Colonic mucosa (tissue), 4 donors: ENCODE measurements at regions not wholly inside any gene's neighbourhood (a gene's known extent, or its start where the extent isn't known, plus 50 kb on each side); places are given as distances from the start of the nearest gene placed in this dataset.

Experiments
- DNase-seq: peaks from one replicate; pipeline ENCODE4 v3.0.0-alpha.2; 2020
- H3K27ac ChIP-seq: fragments of 200-600 bp; one replicate; pipeline ENCODE4 v1.8.0; 2021
- H3K27me3 ChIP-seq: fragments of 200-600 bp; one replicate; pipeline ENCODE4 v1.8.0; 2021
- H3K36me3 ChIP-seq: fragments of 200-600 bp; one replicate; pipeline ENCODE4 v1.8.0; 2021
- H3K4me1 ChIP-seq: fragments of 200-600 bp; one replicate; pipeline ENCODE4 v1.8.0; 2021; ENCODE audit warnings: mild to moderate bottlenecking
- H3K4me3 ChIP-seq: fragments of 200-600 bp; one replicate; pipeline ENCODE4 v1.8.0; 2021
- H3K9ac ChIP-seq, 2 donors: one replicate each; pipeline ENCODE4 v1.7.0; 2013; ENCODE audit warnings: control low read depth in 2 of 2, low read depth in 2 of 2, low read length in 2 of 2
- H3K9me3 ChIP-seq: fragments of 200-600 bp; one replicate; pipeline ENCODE4 v1.8.0; 2021
- intact Hi-C: fragments of 100-400 bp; cut with DNase I; formaldehyde crosslinking; loops from one replicate; pipeline ENCODE4 v1.14.1; 2022
- TF ChIP-seq, protein P1 (sequence below): fragments of 200-600 bp; IDR thresholded peaks from one replicate; pipeline ENCODE4 v1.8.0; 2022; ENCODE audit warnings: antibody characterized with exemption, mild to moderate bottlenecking
- donor health status: healthy.
- donor health status: DM: no; HTN: no; CAD: no.
- donor health status: DM: no; HTN: no; CAD: no.

- Histone ChIP-seq H3K4me3 (no peak overlapping the region), H3K4me1 (no peaks in the 10 kb centered on the region), H3K9me3 (no peaks in the 10 kb centered on the region), H3K27me3 (no peaks in the 10 kb centered on the region), H3K36me3 (no peaks in the 10 kb centered on the region), H3K27ac (no peak overlapping the region), H3K9ac (no peak overlapping the region)
- TF ChIP-seq, protein P1, sequence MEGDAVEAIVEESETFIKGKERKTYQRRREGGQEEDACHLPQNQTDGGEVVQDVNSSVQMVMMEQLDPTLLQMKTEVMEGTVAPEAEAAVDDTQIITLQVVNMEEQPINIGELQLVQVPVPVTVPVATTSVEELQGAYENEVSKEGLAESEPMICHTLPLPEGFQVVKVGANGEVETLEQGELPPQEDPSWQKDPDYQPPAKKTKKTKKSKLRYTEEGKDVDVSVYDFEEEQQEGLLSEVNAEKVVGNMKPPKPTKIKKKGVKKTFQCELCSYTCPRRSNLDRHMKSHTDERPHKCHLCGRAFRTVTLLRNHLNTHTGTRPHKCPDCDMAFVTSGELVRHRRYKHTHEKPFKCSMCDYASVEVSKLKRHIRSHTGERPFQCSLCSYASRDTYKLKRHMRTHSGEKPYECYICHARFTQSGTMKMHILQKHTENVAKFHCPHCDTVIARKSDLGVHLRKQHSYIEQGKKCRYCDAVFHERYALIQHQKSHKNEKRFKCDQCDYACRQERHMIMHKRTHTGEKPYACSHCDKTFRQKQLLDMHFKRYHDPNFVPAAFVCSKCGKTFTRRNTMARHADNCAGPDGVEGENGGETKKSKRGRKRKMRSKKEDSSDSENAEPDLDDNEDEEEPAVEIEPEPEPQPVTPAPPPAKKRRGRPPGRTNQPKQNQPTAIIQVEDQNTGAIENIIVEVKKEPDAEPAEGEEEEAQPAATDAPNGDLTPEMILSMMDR = no peak
- no peak for DNase-seq
- intact Hi-C loops = no loop called here
These were observed 654.9 kb upstream of the PKN2 start for GRCh38 chr1:88029142-88029541.

- no peak overlapping the region for H3K9ac ChIP-seq
- H3K4me1 ChIP-seq = no peaks in the 10 kb centered on the region
- H3K4me3 ChIP-seq = no peak overlapping the region
- H3K9me3 ChIP-seq = no peaks in the 10 kb centered on the region
- TF ChIP-seq, protein P1 = no peak
- intact Hi-C loops = no loop called here
- H3K27me3 ChIP-seq = no peaks in the 10 kb centered on the region
- no peaks in the 10 kb centered on the region for H3K36me3 ChIP-seq
- H3K27ac ChIP-seq = no peak overlapping the region
- DNase-seq = no peak
These were observed 654.2 kb upstream of the PKN2 start for GRCh38 chr1:88029899-88030298.

GRCh38 chr1:88035578-88035977, 648.5 kb upstream of the PKN2 start:
- no peak for DNase-seq
- Histone ChIP-seq H3K9me3 (no peaks in the 10 kb centered on the region), H3K36me3 (no peaks in the 10 kb centered on the region), H3K4me1 (no peaks in the 10 kb centered on the region), H3K27me3 (no peaks in the 10 kb centered on the region), H3K9ac (no peak overlapping the region), H3K4me3 (no peak overlapping the region), H3K27ac (no peak overlapping the region)
- TF ChIP-seq, protein P1 = no peak
- intact Hi-C loops = no loop called here

- H3K36me3 ChIP-seq = no peaks in the 10 kb centered on the region
- TF ChIP-seq, protein P1 = no peak
- intact Hi-C loops = no loop called here
These were observed 647.6 kb upstream of the PKN2 start for GRCh38 chr1:88036345-88037014.

DNA sequence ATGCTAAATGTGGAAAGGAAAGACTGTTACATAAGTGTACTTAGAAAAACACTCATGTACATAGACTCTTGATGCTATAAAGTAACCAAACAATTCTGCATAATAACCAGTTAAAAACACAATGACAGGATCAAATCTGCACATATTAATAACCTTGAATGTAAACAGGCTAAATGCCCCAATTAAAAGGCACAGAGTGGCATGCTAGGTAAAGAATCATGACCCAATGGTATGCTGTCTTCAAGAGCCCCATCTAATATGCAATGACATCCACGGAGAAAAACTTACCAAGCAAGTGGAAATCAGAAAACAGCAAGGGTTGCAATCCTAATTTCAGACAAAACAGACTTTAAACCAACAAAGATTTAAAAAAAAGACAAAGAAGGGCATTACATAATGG, 644.8 kb upstream of the PKN2 start:
- no peaks in the 10 kb centered on the region for H3K4me1 ChIP-seq
- H3K27me3 ChIP-seq = no peaks in the 10 kb centered on the region
- TF ChIP-seq, protein P1 = no peak
- no peak overlapping the region for H3K9ac ChIP-seq
- DNase-seq = no peak
- intact Hi-C loops = no loop called here
- no peaks in the 10 kb centered on the region for H3K36me3 ChIP-seq
- no peak overlapping the region for H3K4me3 ChIP-seq
- H3K27ac ChIP-seq = no peak overlapping the region
- no peaks in the 10 kb centered on the region for H3K9me3 ChIP-seq

More at GRCh38 chr1:88036345-88037014, 647.6 kb upstream of the PKN2 start:
- Histone ChIP-seq H3K9ac (no peak overlapping the region), H3K9me3 (no peaks in the 10 kb centered on the region), H3K4me3 (no peak overlapping the region), H3K27me3 (no peaks in the 10 kb centered on the region), H3K4me1 (no peaks in the 10 kb centered on the region), H3K27ac (no peak overlapping the region)
- DNase-seq = no peak
